Prostate gland (tissue), 2 donors: ENCODE measurements at regions not wholly inside any gene's neighbourhood (a gene's known extent, or its start where the extent isn't known, plus 50 kb on each side); places are given as distances from the start of the nearest gene placed in this dataset.

Experiments
- DNase-seq: peaks from one replicate; pipeline ENCODE4 v3.0.0-alpha.2; 2019; ENCODE audit warnings: low spot score
- H3K27ac ChIP-seq, 2 donors: fragments of 200-600 bp; sonication (generic); 2 replicates each; pipeline ENCODE4 v1.5.1; 2017 to 2019
- H3K27me3 ChIP-seq: fragments of 200-600 bp; sonication (generic); replicated peaks from 2 replicates; pipeline ENCODE4 v1.5.1; 2019; ENCODE audit not compliant: insufficient read depth
- H3K36me3 ChIP-seq, 2 donors: fragments of 200-600 bp; sonication (generic); 1 replicate in 1 of 2; 2 replicates in 1 of 2; pipeline versions ENCODE4 v1.5.1 to v1.8.1; 2017 to 2019
- H3K4me1 ChIP-seq: fragments of 200-600 bp; sonication (generic); replicated peaks from 2 replicates; pipeline ENCODE4 v1.5.1; 2019
- H3K4me3 ChIP-seq, 2 donors: fragments of 200-600 bp; sonication (generic); 2 replicates each; pipeline ENCODE4 v1.5.1; 2017 to 2019
- H3K9me3 ChIP-seq: fragments of 200-600 bp; sonication (generic); 2 replicates; pipeline ENCODE4 v1.5.1; 2017
- CTCF ChIP-seq, 4 experiments: fragments of 200-600 bp in 2 of 4; fragments of 450-650 bp in 2 of 4; sonication (generic) in 2 of 4; IDR thresholded peaks; 1 replicate in 3 of 4; 2 replicates in 1 of 4; pipeline ENCODE4 v1.5.1; 2016 to 2019; ENCODE audit warnings: antibody characterized with exemption in 4 of 4, mild to moderate bottlenecking in 2 of 4, moderate library complexity in 2 of 4
- POLR2A ChIP-seq: fragments of 450-650 bp; IDR thresholded peaks from one replicate; pipeline ENCODE4 v1.6.1; 2016; ENCODE audit warnings: antibody characterized with exemption, mild to moderate bottlenecking
- POLR2AphosphoS5 ChIP-seq: sonication (generic); formaldehyde crosslinking; IDR thresholded peaks from one replicate; pipeline ENCODE4 v1.6.1; 2017; ENCODE audit warnings: antibody characterized with exemption
- WGBS: methylation state at CpG from one replicate; pipeline ENCODE4 v1.1.5; 2018; 5-methylcytosine and 5-hydroxymethylcytosine counted together
- intact Hi-C: fragments of 100-400 bp; cut with DNase I; formaldehyde crosslinking; loops from one replicate; pipeline ENCODE4 v1.14.2; 2022

DNA sequence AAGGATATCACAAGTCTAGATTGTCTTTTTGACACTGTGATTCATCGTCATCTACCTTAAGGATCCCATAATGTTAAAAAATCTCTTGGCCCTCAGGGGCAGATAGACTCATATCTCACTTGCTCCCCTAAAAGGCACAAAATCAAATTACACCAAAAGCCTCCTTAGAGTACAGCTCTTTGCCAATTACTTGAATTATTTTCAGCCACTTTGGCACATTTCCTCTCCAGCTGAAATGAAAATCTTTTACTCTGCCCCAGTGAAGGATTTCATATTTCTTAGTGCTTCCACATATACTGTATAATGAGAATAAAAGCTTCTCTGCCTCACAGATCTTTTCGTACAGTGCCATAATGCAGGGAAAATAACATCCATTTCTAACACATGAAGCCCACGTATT lies 190.7 kb upstream of the GBE1 start:
- H3K4me3 ChIP-seq, result no peak overlapping the region
- 93% methylated on average over 3 of the region's 3 CpGs for WGBS

GRCh38 chr3:81951636-81952035 lies 190.2 kb upstream of the GBE1 start:
- TF ChIP-seq POLR2A (no peak), POLR2AphosphoS5 (no peak), CTCF (IDR thresholded peaks at IDR 0.05) (no peak)
- Histone ChIP-seq H3K4me1 (no peaks in the 10 kb centered on the region), H3K27me3 (no peaks in the 10 kb centered on the region), H3K36me3 (no peaks in the 10 kb centered on the region), H3K27ac (no peak overlapping the region), H3K4me3 (no peak overlapping the region), H3K9me3 (no peaks in the 10 kb centered on the region)
- intact Hi-C loops, result no loop called here
- DNase-seq, result no peak
- WGBS, result 51% methylated on average over 4 of the region's 4 CpGs

More for the DNA sequence above, 190.7 kb upstream of the GBE1 start:
- Histone ChIP-seq H3K27ac (no peak overlapping the region), H3K4me1 (no peaks in the 10 kb centered on the region), H3K36me3 (no peaks in the 10 kb centered on the region), H3K27me3 (no peaks in the 10 kb centered on the region), H3K9me3 (no peaks in the 10 kb centered on the region)
- intact Hi-C loops, result no loop called here
- DNase-seq, result no peak
- TF ChIP-seq POLR2AphosphoS5 (no peak), CTCF (IDR thresholded peaks at IDR 0.05) (no peak), POLR2A (no peak)

GRCh38 chr3:81951106-81951505 lies 189.7 kb upstream of the GBE1 start:
- Histone ChIP-seq H3K4me1 (no peaks in the 10 kb centered on the region), H3K4me3 (no peak overlapping the region), H3K36me3 (no peaks in the 10 kb centered on the region), H3K27ac (no peak overlapping the region), H3K9me3 (no peaks in the 10 kb centered on the region), H3K27me3 (no peaks in the 10 kb centered on the region)
- intact Hi-C loops, result no loop called here
- TF ChIP-seq POLR2A (no peak), POLR2AphosphoS5 (no peak), CTCF (IDR thresholded peaks at IDR 0.05) (no peak)
- no peak for DNase-seq
- 79% methylated on average over 6 of the region's 6 CpGs for WGBS

DNA sequence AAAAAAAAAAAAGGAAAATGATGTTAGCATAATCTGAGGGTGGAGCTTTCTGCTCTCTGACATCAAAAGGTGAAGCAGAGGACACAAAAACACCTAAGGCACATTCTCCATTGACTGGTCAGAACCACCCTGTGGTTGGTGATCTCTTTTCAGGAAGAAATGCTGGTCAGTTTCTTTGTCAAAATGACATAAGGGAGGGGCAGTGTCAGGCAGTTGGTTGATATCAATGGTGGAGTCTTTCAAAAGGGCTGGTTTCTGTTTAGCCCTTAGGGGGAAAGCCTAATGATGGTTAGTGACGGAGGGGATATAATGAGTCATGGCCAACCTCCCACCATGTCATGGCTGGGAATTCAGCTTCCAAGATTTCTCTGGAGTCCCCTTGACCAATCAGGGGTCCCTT lies 185.9 kb upstream of the GBE1 start:
- intact Hi-C loops, result no loop called here
- no peak overlapping the region for H3K27ac ChIP-seq
- H3K4me1 ChIP-seq, result no peaks in the 10 kb centered on the region
- no peaks in the 10 kb centered on the region for H3K36me3 ChIP-seq
- DNase-seq, result no peak
- H3K9me3 ChIP-seq, result no peaks in the 10 kb centered on the region
- TF ChIP-seq POLR2A, result no peak
- no peak for TF ChIP-seq POLR2AphosphoS5
- TF ChIP-seq CTCF (IDR thresholded peaks at IDR 0.05), result no peak
- WGBS, result 87% methylated on average over 1 of the region's 1 CpG
- no peaks in the 10 kb centered on the region for H3K27me3 ChIP-seq
- no peak overlapping the region for H3K4me3 ChIP-seq

DNA sequence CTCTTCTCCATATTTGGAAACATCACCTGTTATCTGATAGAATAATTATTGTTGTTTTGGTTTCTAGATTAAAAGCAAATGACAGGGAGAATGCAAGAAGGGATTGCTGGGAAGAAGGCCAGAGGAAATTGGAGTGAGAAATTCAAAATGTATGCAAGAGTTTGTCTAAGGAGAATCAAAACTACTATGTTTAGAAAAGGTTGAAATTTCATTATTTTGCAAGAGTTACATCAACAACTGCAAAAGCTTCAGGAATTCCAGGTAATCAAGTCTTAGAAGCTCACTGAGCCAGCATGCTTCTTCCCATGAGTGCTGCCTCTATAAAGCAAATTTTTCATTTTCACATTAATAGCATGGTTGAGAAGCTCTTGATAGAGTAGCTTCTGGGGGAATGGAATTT lies 177.2 kb upstream of the GBE1 start:
- H3K36me3 ChIP-seq, result no peaks in the 10 kb centered on the region
- TF ChIP-seq CTCF (IDR thresholded peaks at IDR 0.05) (no peak), POLR2A (no peak), POLR2AphosphoS5 (no peak)
- H3K27ac ChIP-seq, result no peak overlapping the region
- H3K9me3 ChIP-seq, result no peaks in the 10 kb centered on the region
- H3K27me3 ChIP-seq, result no peaks in the 10 kb centered on the region
- no peak overlapping the region for H3K4me3 ChIP-seq
- no peak for DNase-seq
- no peaks in the 10 kb centered on the region for H3K4me1 ChIP-seq
- intact Hi-C loops, result no loop called here
